G401.6 (cell line): ENCODE measurements at regions not wholly inside any gene's neighbourhood (a gene's known extent, or its start where the extent isn't known, plus 50 kb on each side); places are given as distances from the start of the nearest gene placed in this dataset.
"Not testable (repeated sequence)": the region's sequence is repeated elsewhere in the genome, so short reads cannot be mapped to it uniquely, and the experiment has no call there.

Source experiments
- FAIRE-seq: peaks from 2 replicates; lab custom pipeline; 2012; peaks lifted over from hg19 to GRCh38; lab: Jason Lieb, UNC

DNA sequence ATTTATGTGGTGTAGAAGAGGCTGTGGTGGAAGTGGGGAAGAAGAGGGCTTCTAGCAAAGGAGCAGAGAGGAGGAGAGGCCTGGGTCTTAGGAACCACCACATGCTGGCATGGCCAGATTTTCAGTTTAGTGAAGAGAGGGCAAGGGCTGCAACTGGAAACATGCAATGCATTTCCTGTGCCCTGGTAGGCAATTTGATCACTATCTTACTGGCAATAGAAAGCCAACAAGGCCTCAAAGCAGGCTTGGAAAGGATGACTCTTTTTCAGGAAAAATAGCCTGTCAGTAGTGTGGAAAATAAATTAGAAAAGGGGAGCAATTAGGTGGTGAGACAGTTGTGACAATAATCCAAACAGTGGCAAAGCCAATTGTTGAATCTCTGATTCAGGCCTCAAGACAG, 501.9 kb upstream of the ZFP42 start:
- FAIRE-seq: no peak

DNA sequence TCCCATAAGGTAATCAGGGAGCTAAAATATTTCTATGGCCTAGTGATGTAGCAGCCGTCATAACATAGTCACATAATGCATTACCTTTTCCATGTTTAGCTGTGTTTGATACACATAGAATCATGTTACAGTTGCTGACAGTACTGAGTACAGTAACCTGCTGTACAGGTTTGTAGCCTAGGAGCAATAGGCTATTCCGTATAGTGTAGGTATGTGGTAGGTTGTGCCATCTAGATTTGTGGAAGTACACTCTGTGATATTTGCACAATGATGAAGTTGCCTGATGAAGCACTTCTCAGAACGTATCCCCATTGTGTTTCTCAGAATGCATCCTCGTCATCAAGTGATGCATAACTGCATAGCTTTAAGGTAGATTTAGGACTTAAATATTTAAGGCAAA, 495.6 kb upstream of the ZFP42 start:
- no peak for FAIRE-seq

DNA sequence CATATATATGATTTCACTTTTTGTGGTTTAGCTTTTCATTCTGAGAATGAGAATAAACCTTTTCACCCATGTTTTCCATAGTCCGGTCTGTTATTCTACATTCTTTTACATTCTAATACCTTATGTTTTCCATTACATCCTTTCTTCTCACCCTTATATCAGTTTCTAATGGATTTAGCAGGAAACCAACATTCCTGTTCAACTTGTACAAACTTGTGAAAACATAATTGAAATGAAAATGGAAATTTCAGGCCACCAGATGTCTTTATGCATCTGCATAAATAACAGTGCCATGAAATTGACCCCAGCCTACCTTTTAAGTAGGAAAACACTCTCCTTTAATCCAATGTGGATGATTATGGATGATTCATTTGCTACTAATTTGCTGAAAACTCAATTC, 494.8 kb upstream of the ZFP42 start:
- FAIRE-seq: no peak

- FAIRE-seq: no peak
These were observed 493.8 kb upstream of the ZFP42 start for GRCh38 chr4:187501731-187502130.

DNA sequence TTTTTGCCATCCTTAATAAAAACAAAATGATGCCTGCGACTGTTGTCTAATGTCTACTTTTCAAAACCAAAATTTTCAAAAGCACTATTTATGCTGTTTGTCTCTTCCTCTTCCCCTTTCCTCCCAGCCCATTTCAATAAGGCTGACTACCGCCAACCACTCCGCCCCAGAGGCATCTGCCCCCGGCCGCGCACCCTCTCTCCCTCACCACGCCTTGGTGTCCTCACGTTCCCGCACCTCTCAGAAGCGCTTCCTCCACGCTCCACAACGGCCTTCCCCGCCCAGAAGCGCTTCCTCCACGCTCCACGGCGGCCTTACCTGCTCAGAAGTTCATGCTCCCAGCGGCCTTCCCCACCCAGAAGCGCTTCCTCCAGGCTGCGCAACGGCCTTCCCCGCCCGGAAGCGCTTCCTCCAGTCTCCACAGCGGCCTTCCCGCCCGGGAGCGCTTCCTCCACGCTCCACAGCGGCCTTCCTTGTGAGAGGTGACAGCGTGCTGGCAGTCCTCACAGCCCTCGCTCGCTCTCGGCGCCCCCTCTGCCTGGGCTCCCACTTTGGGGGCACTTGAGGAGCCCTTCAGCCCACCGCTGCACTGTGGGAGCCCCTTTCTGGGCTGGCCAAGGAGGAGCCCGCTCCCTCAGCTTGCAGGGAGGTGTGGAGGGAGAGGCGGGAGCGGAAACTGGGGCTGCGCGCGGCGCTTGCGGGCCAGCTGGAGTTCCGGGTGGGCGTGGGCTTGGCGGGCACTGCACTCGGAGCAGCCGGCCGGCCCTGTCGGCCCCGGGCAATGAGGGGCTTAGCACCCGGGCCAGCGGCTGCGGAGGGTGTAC, 490.4 kb upstream of the ZFP42 start:
- no peak for FAIRE-seq

DNA sequence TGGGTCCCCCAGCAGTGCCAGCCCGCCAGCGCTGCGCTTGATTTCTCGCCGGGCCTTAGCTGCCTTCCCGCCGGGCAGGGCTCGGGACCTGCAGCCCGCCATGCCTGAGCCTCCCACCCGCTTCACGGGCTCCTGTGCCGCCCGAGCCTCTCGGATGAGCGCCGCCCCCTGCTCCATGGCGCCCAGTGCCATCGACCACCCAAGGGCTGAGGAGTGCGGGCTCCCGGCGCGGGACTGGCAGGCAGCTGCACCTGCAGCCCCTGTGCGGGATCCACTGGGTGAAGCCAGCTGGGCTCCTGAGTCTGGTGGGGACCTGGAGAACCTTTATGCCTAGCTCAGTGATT, 489.8 kb upstream of the ZFP42 start:
- FAIRE-seq: not testable (repeated sequence)

- FAIRE-seq: no peak
These were observed 479.3 kb upstream of the ZFP42 start for GRCh38 chr4:187516224-187516623.

DNA sequence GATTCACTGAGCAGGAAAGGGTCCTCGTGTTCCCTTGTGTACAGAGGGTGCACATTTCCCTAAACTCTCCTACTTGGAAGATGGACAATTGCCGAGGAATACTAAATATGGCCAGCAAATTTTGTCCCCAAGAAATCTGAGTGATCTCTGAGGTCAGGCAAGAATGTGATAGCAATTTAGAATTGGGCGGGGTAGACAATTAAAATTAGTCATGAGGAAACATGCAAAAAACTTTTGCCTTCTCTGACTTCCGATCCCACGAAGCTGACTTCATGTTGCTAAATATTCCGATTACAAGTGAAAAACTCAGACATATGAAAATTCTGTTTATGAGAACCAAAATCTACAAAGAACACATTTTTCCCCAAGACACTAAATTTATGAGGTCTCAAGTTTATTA, 453.9 kb upstream of the ZFP42 start:
- FAIRE-seq: no peak

DNA sequence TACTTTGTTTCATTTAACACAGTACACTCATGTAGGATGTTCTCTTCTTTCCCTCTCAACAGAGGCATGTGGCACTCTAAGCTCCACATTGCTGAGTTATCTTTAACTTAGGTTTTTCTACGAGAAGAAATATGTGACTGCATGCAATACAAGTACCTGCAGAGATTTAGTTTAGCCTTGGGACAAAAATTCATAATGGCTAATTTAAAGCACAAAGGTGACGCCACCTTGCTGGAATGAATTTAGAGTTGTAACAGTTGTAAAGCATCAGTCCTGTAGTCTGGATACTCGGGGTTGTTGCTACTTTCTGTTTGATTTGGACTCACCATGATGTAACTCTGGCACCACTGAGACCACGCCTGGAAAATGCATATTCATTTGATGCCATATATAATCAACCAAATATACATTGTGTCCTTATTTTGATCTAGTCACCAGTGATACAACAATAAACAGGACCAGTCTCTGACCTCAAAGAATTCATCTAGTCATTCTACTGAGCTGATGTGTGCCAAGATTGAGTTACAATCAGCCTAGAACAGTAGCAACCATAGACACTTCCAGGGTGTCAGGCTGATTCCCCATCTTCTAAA, 451.0 kb upstream of the ZFP42 start:
- FAIRE-seq: no peak

GRCh38 chr4:187547316-187547715, 448.3 kb upstream of the ZFP42 start:
- FAIRE-seq: no peak

GRCh38 chr4:187550256-187550950, 445.2 kb upstream of the ZFP42 start:
- no peak for FAIRE-seq

DNA sequence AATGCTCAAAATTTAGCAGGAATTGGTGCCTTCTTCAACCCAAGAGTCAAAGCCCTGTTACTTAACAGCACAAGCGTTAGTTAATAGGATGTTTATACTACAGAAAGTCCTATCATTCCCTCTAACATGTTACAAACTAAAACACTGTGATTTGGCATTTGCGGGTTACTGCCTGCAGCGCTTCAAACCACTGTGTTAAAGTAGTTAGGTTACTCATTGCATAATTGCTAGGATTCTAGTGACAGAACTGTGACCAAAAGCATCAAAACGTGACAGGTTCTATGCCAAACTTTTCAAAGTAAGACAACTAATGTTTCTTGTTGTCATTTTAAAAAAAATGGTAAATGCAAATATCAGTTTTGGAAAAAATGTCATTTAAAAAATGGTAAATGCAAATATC, 442.8 kb upstream of the ZFP42 start:
- FAIRE-seq: no peak

DNA sequence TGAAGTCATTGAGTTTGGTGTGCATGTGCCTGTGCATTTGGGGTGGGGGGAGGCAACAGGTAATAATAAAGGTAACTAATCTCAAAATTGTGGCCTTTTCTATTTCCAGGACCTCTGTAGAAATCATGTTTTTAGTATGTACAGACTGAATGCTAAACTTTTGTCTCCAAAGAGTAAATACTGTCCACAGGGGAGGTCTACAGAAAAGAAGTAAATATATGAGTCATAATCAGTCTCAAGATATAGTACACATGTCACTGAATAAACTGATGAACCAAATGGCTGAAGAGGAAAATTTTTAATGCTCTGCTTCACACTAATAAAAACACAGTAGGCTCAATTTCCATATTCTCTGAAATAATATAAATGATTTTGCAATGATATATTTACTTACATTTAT, 440.4 kb upstream of the ZFP42 start:
- FAIRE-seq: no peak

- no peak for FAIRE-seq
These were observed 437.2 kb upstream of the ZFP42 start for GRCh38 chr4:187558391-187558790.

DNA sequence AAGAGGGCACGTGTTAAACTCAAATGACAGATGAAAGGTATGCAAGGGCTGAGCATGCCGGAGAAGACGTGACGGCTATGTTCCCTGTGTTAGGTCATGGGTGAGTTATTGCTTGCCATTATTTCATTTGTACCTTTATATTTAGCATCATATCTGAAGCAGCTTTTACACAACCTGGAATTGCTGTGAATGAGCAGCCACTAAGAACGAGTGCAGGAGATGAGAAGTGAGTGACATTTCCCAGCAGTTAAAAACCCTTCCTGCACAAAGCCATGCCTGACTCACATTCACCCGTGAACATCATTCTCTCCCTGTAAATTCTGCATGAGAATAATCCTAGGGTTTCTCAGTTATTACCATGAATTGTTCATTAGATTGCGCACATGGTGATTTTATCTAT, 433.2 kb upstream of the ZFP42 start:
- FAIRE-seq: no peak

DNA sequence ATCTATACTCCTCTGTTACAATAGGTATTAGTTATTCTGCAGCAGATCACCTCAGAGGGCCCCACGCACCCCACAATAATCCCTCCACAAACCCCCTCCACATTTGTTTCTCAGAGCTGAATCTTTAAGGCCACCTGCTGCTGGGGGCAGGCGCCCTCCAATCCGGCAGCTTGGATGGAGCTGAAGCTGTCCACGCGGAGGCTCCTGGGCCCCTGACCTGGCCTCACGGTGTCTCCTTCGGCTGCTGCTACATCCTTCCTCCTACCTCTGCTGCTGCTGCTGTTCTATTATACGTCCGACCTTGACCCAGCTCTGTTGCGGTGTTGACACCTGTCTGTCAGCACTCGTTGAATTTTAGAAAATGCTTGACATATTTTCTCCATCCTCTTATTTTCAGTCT, 430.2 kb upstream of the ZFP42 start:
- no peak for FAIRE-seq

DNA sequence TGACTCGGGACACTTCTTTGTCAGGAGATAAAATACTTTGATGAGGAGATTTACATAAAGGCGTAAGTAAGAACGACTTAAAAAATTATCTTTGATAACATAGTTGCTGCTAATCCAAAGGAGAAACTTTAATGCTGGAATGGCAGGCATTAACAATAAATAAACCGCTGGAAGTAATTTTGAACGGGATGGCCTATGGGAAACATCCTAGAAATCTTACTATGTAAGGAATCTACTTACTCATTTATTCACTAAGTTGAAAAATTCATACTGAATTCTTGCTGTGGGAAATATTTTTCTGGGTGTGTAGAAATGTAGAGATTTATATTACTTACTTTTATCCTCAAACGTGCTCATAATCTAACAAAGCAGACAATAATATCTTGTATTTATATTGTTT, 425.7 kb upstream of the ZFP42 start:
- no peak for FAIRE-seq

DNA sequence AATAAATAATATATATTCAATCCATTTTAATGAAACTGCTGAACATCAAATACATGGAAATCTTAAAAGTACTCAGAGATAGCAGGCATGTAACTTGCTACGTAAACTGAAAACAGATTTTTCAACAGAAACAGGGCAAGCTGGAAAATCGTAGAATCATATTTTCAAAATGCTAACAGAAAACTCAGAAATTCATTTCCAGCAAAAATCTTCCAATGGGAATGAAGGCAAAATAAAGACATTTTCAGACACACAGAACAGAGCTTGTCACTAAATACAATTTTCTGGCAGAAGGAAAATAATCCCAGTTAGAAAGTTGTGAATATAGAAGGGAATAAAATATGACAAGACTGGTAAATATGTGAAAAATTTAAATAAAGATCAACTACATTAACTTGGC, 419.9 kb upstream of the ZFP42 start:
- FAIRE-seq: no peak

- FAIRE-seq: no peak
These were observed 418.8 kb upstream of the ZFP42 start for GRCh38 chr4:187576751-187577150.

- FAIRE-seq: no peak
These were observed 417.6 kb upstream of the ZFP42 start for GRCh38 chr4:187577941-187578480.

GRCh38 chr4:187586892-187587291, 408.7 kb upstream of the ZFP42 start:
- no peak for FAIRE-seq

GRCh38 chr4:187598196-187598595, 397.4 kb upstream of the ZFP42 start:
- no peak for FAIRE-seq

DNA sequence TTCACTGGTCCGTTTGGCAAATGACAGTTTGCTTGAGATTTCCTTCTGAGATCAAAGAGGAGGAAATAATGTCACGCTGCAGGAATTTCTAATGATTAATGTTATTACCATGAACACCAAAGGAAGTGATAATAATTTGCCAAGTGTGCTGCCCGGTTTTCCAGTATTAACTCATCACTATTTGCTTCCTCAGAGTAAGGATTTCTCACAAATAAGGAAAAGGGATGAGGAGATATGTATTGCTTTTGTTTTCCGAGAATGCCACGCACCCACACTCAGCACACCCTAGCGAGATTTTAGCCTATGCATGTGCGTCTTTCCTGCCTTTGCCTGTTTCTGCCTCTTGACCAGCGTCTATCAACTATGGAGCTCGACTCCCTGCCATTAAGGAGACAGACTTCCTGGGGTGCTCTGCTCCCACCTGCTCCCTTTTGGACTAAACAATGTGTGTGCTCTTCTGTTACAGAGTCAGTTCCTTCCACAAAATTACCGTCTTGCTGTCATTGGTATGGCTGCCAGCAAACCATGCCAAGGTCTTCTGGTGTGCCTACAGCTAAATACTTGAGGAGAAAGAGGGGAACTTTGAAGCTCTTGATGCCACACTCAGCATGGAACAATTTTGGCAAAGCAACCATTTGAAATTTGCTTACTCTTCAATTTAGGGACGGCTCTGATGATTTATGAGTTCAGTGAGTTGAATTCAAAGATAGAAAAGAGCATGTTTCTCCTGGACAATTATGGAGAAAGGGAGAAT, 393.1 kb upstream of the ZFP42 start:
- no peak for FAIRE-seq
